ENCODE measurements at regions not wholly inside any gene's neighbourhood (a gene's known extent, or its start where the extent isn't known, plus 50 kb on each side); places are given as distances from the start of the nearest gene placed in this dataset.

GRCh38 chr5:8693341-8693844 lies 824.4 kb downstream of the MTRR start:
- Histone ChIP-seq H3K4me3 (no peak overlapping the region), H3K27me3 (no peaks in the 10 kb centered on the region), H3K4me1 (no peaks in the 10 kb centered on the region), H3K9me3 (no peaks in the 10 kb centered on the region), H3K27ac (no peak overlapping the region), H3K36me3 (ENCODE audit: low read depth, missing control alignments) (no peaks in the 10 kb centered on the region)
- intact Hi-C loops (cut with DNase I; ENCODE audit: low total_unique reads) = no loop called here
- 89 to 93% methylated on average over 1 of the region's 1 CpG for WGBS, 2 donors
- no peak for DNase-seq
- TF ChIP-seq CTCF (IDR thresholded peaks at IDR 0.05) = no peak
- TF ChIP-seq POLR2A (IDR thresholded peaks at IDR 0.05) = no peak

GRCh38 chr5:8694545-8694944 lies 825.6 kb downstream of the MTRR start:
- no peaks in the 10 kb centered on the region for H3K4me1 ChIP-seq
- no peaks in the 10 kb centered on the region for H3K36me3 ChIP-seq (ENCODE audit: low read depth, missing control alignments)
- H3K27ac ChIP-seq = no peak overlapping the region
- TF ChIP-seq POLR2A (IDR thresholded peaks at IDR 0.05) (no peak), CTCF (IDR thresholded peaks at IDR 0.05) (no peak)
- intact Hi-C loops (cut with DNase I; ENCODE audit: low total_unique reads) = no loop called here
- no peak overlapping the region for H3K4me3 ChIP-seq
- no peak for DNase-seq
- no peaks in the 10 kb centered on the region for H3K9me3 ChIP-seq
- no peaks in the 10 kb centered on the region for H3K27me3 ChIP-seq
- 55 to 59% methylated on average over 3 of the region's 3 CpGs for WGBS, 2 donors

- no peak for DNase-seq
- TF ChIP-seq POLR2A (IDR thresholded peaks at IDR 0.05) = no peak
- TF ChIP-seq CTCF (IDR thresholded peaks at IDR 0.05) = no peak
Measured at GRCh38 chr5:8695902-8696845, 827.2 kb downstream of the MTRR start.

GRCh38 chr5:8700222-8700621 lies 831.3 kb downstream of the MTRR start:
- H3K27me3 ChIP-seq = no peaks in the 10 kb centered on the region
- 84 to 87% methylated on average over 5 of the region's 5 CpGs for WGBS, 2 donors
- no peak overlapping the region for H3K4me3 ChIP-seq
- no peaks in the 10 kb centered on the region for H3K4me1 ChIP-seq
- TF ChIP-seq POLR2A (IDR thresholded peaks at IDR 0.05) = no peak
- no peak for TF ChIP-seq CTCF (IDR thresholded peaks at IDR 0.05)
- H3K36me3 ChIP-seq (ENCODE audit: low read depth, missing control alignments) = no peaks in the 10 kb centered on the region
- no peaks in the 10 kb centered on the region for H3K9me3 ChIP-seq
- intact Hi-C loops (cut with DNase I; ENCODE audit: low total_unique reads) = no loop called here
- no peak for DNase-seq
- H3K27ac ChIP-seq = no peak overlapping the region

More at GRCh38 chr5:8695902-8696845, 827.2 kb downstream of the MTRR start:
- Histone ChIP-seq H3K9me3 (no peaks in the 10 kb centered on the region), H3K27ac (no peak overlapping the region), H3K27me3 (no peaks in the 10 kb centered on the region), H3K4me3 (no peak overlapping the region), H3K4me1 (no peaks in the 10 kb centered on the region), H3K36me3 (ENCODE audit: low read depth, missing control alignments) (no peaks in the 10 kb centered on the region)
- intact Hi-C loops (cut with DNase I; ENCODE audit: low total_unique reads) = no loop called here
- 58 to 63% methylated on average over 10 of the region's 10 CpGs for WGBS, 2 donors
